ENCODE measurements at regions not wholly inside any gene's neighbourhood (a gene's known extent, or its start where the extent isn't known, plus 50 kb on each side); places are given as distances from the start of the nearest gene placed in this dataset.

GRCh38 chr4:159702200-159702599 lies 599.3 kb downstream of the RAPGEF2 start:
- Mint-ChIP-seq H3K9me3 (peaks cover 25% of the 10 kb centered on the region), H3K27me3 (ENCODE audit: low read depth) (no peaks in the 10 kb centered on the region), H3K4me3 (no peak overlapping the region), H3K27ac (no peak overlapping the region), H3K36me3 (peaks cover 6% of the 10 kb centered on the region), H3K4me1 (no peaks in the 10 kb centered on the region)
- POLR2A ChIA-PET, result no interaction called here
- TF ChIP-seq ZNF671 (CRISPR knock-in tag; IDR thresholded peaks at IDR 0.05) (no peak), E2F5 (CRISPR knock-in tag; IDR thresholded peaks at IDR 0.05) (no peak), ATF2 (CRISPR knock-in tag; IDR thresholded peaks at IDR 0.05; ENCODE audit: borderline replicate concordance, low read depth) (no peak), ZNF138 (CRISPR knock-in tag; conservative IDR thresholded peaks at IDR 0.05) (no peak), TCF7 (CRISPR knock-in tag; IDR thresholded peaks at IDR 0.05; ENCODE audit: low read depth) (no peak), ZNF512 (CRISPR knock-in tag; IDR thresholded peaks at IDR 0.05; ENCODE audit: borderline replicate concordance) (no peak), GABPB1 (CRISPR knock-in tag; IDR thresholded peaks at IDR 0.05) (no peak), ZSCAN18 (CRISPR knock-in tag; IDR thresholded peaks at IDR 0.05) (no peak), USF1 (CRISPR knock-in tag; IDR thresholded peaks at IDR 0.05) (no peak), ETV6 (CRISPR knock-in tag; IDR thresholded peaks at IDR 0.05) (no peak), RELA (CRISPR knock-in tag; IDR thresholded peaks at IDR 0.05; ENCODE audit: borderline replicate concordance) (no peak), USF2 (CRISPR knock-in tag; IDR thresholded peaks at IDR 0.05) (no peak), AFF4 (CRISPR knock-in tag; IDR thresholded peaks at IDR 0.05; ENCODE audit: borderline replicate concordance) (no peak), RORB (CRISPR knock-in tag; IDR thresholded peaks at IDR 0.05) (no peak), ZMAT4 (CRISPR knock-in tag; IDR thresholded peaks at IDR 0.05) (no peak), PRDM15 (CRISPR knock-in tag; IDR thresholded peaks at IDR 0.05) (no peak), TEAD1 (CRISPR knock-in tag; IDR thresholded peaks at IDR 0.05) (no peak), JUN (CRISPR knock-in tag; IDR thresholded peaks at IDR 0.05) (no peak), KAT7 (CRISPR knock-in tag; IDR thresholded peaks at IDR 0.05; ENCODE audit: borderline replicate concordance) (no peak), SMAD3 (CRISPR knock-in tag; IDR thresholded peaks at IDR 0.05; ENCODE audit: borderline replicate concordance) (no peak)
- CTCF ChIA-PET, result no interaction called here
- DNase-seq (ENCODE audit: low spot score) (no peak), ATAC-seq (no peak)

All from WTC11 (cell line).